SU-DHL-6 (cell line): ENCODE measurements at regions not wholly inside any gene's neighbourhood (a gene's known extent, or its start where the extent isn't known, plus 50 kb on each side); places are given as distances from the start of the nearest gene placed in this dataset.

ENCODE experiments used
- EZH2phosphoT487 ChIP-seq: fragments of 200-600 bp; sonication (generic), shearing (Covaris generic); conservative IDR thresholded peaks from 2 replicates; pipeline ENCODE4 v1.6.1; 2018; ENCODE audit warnings: mild to moderate bottlenecking, antibody characterized with exemption, low read length, moderate library complexity, mixed read lengths
- TF ChIP-seq, protein P1 (sequence below): fragments of 200-600 bp; sonication (generic); IDR thresholded peaks from one replicate; pipeline ENCODE4 v1.5.1; 2017; ENCODE audit warnings: antibody characterized with exemption, mild to moderate bottlenecking, low read length, moderate library complexity; ENCODE audit not compliant: insufficient read depth, poor library complexity, severe bottlenecking

DNA sequence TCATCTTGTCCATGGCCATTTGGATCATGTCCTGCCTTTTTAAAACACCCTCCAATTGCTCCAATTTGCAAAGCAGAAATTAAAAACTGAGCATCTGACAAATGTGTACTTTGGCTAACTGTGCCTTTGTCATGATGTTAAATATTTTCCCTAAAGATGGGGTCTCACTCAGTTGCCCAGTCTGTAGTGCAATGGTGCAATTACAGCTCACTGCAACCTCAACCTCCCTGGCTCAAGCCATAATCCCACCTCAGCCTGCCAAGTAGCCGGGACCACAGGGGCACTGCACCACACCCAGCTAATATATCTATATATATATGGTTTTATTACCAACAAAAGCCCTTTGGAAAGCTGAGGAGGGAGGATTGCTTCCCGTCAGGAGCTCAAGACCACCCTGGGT is 782.7 kb downstream of the UQCRFS1 start:
- no peak for TF ChIP-seq EZH2phosphoT487
- TF ChIP-seq, protein P1, sequence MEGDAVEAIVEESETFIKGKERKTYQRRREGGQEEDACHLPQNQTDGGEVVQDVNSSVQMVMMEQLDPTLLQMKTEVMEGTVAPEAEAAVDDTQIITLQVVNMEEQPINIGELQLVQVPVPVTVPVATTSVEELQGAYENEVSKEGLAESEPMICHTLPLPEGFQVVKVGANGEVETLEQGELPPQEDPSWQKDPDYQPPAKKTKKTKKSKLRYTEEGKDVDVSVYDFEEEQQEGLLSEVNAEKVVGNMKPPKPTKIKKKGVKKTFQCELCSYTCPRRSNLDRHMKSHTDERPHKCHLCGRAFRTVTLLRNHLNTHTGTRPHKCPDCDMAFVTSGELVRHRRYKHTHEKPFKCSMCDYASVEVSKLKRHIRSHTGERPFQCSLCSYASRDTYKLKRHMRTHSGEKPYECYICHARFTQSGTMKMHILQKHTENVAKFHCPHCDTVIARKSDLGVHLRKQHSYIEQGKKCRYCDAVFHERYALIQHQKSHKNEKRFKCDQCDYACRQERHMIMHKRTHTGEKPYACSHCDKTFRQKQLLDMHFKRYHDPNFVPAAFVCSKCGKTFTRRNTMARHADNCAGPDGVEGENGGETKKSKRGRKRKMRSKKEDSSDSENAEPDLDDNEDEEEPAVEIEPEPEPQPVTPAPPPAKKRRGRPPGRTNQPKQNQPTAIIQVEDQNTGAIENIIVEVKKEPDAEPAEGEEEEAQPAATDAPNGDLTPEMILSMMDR, result no peak
